Hematopoietic multipotent progenitor cell treated with erythropoietin and hydrocortisone succinate and interleukin-3 and kit ligand, for 4 days (in vitro differentiated cells): ENCODE measurements at regions not wholly inside any gene's neighbourhood (a gene's known extent, or its start where the extent isn't known, plus 50 kb on each side); places are given as distances from the start of the nearest gene placed in this dataset.
"Not testable (repeated sequence)": the region's sequence is repeated elsewhere in the genome, so short reads cannot be mapped to it uniquely, and the experiment has no call there.

Source experiments
- DNase-seq: peaks from one replicate; pipeline ENCODE4 v3.0.0-alpha.2; 2015

GRCh38 chr3:165624761-165625160 lies 212.5 kb downstream of the BCHE start:
- DNase-seq: peak; percentile 5

GRCh38 chr3:165622356-165622755 lies 214.9 kb downstream of the BCHE start:
- no peak for DNase-seq

DNA sequence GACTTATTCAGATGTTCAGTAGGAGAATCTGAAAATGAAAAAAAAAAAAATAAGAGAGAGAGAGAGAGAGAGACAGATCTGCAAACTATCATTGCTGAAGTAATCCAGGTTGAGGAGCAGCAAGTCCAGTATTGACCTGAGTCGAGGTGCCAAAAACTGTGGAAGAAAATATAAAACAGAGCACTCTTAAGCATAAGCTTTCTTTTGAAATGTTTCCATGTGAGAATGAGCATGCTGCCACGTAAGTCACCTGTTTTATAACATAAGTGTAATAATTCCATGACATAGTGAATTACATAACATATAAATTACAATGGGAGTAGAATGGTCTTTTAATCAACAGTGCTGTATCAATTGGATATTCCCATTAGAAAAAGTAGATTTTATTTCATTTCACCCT lies 218.2 kb downstream of the BCHE start:
- DNase-seq: no peak

GRCh38 chr3:165617134-165617533 lies 220.1 kb downstream of the BCHE start:
- no peak for DNase-seq

DNA sequence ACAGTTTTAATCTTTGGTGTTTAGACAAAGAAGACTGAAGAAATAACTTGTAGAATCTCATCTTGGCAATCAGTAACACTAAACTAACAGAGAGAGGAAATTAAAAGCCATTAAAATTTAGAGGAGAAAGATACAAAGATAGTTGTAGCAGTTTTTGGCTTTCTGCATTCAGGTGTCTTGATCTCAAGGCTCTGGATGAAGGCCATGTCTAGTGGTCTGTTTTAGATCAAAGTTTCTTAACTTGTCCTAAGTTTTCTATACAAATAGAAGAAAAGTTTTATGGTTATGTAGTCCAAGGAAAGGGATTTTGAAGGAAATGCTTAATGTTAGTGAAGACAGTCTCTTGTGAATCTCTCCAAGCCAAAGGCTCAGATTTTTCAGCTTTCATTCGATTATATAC lies 222.9 kb downstream of the BCHE start:
- DNase-seq: no peak

DNA sequence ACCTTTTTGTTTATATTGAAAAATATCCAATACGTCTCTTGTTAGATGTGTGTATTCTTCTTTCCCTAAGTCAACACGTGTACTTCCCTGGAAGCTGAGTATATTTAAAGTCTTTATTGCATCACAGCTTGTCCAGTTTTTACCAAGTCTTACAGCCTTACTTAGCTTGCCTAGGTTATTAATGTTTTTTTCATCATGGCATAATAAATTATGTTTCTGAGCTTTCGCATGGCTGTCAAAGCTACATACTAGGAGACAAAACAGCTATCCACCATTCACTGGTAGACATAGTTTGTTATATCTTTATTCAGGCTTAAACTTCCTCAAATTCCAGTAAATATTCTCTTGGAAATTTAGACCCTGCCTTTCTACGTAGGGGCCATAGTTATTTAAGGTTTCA lies 224.2 kb downstream of the BCHE start:
- DNase-seq: no peak

DNA sequence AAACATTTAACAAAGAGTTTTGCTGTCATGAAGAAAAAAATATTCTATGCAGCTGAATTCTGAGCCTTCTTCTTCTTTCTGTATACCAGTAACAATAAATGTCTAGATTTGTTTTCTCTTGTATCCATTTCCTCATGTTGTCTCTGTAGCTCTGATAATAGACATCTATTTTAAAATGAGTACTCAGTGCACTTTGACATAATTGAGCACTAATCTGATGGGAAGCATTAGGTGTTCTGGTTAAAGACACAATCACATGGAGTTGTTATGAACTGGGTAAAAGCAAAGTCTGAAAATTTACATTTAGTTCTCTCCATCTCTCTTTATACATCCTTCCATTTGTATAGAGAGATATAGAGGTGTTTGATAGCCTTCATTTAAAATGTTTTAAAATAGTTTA lies 230.0 kb downstream of the BCHE start:
- DNase-seq: no peak

DNA sequence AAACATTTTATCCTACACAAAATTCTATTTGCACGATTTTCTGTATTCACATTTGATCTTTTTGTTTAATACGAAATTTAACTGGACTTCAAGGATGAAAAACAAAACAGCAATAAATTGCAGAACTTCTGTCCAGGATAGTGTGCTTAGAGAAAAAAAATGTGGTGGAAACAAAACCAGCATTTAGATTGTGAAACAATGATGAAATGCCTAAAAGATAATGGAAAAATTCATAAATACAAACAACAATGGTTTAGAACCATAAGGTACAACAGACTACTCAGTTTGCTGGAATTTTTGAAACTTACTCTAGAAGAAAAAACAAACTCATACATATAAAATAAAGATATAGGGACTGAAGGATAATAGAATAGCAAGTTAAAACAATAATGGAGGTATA lies 234.0 kb downstream of the BCHE start:
- DNase-seq: no peak

DNA sequence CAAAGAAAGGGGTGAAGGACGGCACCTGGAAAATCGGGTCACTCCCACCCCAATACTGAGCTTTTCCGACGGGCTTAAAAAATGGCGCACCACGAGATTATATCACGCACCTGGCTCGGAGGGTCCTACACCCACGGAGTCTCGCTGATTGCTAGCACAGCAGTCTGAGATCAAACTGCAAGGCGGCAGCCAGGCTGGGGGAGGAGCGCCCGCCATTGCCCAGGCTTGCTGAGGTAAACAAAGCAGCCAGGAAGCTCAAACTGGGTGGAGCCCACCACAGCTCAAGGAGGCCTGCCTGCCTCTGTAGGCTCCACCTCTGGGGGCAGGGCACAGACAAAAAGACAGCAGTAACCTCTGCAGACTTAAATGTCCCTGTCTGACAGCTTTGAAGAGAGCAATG lies 264.7 kb downstream of the BCHE start:
- DNase-seq: not testable (repeated sequence)

DNA sequence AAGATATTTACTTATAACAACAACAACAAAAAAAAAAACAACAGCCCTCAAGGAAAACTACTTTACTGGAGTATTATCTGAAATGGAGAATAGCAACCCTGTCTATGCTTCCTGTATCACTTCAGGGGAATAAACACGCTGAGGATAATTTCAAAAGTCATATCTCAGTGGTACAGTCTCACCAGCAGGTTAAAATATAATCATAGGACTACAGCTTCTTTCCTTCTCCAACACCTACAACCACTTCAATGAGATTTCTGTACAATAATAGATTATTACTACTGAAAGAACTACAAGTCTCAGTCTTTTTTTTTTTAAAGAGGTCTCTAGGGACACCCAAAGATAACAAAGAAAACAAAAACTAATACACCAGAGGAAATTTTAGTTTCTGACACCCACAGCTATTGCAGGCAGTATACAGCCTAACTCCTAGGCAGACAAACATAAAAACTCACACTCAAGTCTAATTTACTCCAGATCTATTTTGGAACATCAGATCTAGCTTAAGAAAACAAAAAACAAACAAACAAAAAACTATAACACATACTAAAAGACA lies 268.2 kb downstream of the BCHE start:
- no peak for DNase-seq

- no peak for DNase-seq
Observed at GRCh38 chr3:165555785-165556184, 281.4 kb downstream of the BCHE start.

GRCh38 chr3:165553371-165553770 lies 283.9 kb downstream of the BCHE start:
- no peak for DNase-seq

DNA sequence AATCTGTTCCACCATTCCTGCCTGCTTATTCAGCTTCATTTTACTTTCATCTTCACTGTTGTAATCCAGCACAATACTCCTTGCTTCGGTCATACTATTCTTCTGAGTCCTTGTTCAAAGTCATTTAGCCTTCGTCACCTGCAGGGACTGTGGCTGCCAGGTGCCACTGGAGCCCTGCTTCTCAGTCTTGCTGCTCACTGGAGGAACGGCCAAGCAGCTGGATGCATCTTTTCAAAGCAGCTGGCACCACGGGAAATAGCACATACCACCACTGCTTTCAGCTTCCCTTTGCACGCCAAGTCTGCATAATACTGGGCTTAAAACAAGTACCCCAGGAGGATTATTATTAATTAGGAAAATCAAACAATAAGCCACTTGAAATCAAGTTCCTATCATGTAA lies 287.6 kb downstream of the BCHE start:
- no peak for DNase-seq

- DNase-seq: no peak
Observed at GRCh38 chr3:165549037-165549436, 288.2 kb downstream of the BCHE start.

DNA sequence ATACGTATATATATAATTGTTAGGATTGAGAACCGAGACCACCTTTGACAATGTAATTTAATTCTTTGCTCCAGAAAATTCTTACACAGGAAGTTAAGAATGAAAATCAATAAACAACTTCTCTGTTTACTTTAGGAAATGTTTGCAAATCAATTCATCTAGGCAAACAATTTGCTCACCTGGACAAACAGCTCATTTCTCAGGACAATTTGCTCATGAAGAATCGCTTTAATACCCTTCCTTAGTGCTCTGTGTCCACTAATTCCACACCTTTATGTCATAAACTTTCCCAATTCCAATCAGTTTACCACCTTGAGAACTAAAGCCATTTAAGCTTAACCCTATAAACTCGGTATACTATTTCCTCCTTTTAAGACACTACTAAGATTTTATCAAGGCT lies 292.2 kb downstream of the BCHE start:
- no peak for DNase-seq

DNA sequence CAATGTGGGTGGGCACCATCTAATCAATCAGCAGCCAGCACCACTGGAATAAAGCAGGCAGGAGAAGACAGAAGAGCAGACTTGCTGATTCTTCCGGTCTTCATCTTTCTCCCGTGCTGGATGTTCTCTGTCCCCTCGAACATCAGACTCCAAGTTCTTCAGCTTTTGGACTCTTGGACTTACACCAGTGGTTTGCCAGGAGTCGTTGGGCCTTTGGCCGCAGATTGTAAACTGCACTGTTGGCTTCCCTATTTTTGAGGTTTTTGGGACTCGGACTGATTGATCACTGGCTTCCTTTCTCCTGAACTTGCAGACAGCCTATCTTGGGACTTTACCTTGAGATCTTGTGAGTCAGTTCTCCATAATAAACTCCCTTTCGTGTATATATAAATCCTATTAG lies 292.8 kb downstream of the BCHE start:
- DNase-seq: no peak

- DNase-seq: no peak
Observed at GRCh38 chr3:165538166-165538565, 299.1 kb downstream of the BCHE start.

DNA sequence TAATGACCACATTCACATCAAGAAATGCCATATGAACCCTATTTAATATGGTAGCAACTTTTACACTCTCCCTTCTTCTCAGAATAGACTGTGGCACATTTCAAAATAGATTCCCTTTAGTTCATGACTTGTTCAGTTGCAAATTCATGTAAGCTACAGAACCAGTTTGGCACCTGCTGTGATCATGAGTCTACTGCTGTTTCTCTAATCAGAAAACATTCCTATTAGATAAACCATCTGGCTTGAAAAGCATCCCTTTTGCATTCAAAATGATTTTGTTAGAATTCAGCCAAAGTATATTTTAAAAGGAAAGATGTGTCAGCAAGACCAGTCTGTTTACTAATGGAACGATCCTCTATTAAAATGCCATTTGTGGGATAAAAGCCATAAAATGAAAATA lies 304.4 kb downstream of the BCHE start:
- no peak for DNase-seq

- DNase-seq: no peak
Observed at GRCh38 chr3:165529451-165529850, 307.8 kb downstream of the BCHE start.

DNA sequence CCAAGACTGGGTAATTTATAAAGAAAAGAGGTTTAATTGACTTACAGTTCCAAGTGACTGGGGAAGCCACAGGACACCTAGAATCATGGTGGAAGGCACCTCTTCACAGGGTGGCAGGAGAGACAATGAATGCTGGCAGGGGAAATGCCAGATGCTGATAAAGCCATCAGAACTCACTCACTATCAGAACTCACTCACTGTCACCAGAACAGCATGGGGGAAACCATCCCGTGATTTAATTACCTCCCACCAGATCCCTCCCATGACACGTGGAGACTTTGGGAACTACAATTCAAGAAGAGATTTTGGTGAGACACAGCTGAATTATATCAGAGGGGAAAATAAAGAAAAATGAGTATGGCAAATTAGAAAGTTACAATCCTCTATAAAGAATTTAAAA lies 310.9 kb downstream of the BCHE start:
- no peak for DNase-seq

DNA sequence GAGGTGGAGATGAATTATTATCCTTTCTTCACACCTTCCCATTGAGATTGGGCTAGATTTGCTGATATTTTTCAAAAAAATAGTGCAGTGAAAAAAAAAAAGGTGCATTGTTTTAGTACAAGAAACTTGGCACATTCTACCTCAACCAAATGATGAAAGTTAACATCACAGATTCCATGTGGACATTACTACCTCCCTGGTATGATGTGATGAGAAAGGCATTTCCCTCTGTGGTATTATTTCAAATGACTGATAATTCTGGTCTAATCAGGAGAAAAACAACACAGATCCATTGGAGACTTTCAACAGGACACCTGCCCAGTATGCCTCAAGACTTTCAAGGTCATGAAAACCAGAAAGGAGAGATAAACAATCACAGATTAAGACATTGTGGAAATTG lies 313.4 kb downstream of the BCHE start:
- DNase-seq: no peak

DNA sequence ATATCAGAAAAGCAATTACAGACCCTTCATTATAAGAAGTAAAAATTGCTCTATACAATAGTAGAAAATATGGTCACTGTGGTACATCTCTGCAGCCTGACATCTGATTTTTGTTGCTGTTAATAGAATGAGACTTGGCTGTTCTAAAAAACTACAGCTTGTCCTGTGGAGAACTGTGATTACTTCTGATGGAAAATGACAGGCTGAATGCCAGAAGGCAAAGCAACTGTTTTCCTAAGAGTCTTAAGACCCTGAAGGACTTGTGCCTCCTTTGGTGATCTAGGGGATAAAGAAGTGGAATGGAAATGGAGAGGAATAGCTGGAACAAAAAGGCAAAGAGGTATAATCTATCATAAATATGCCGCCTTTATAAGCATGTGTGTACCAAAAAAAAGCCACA lies 314.8 kb downstream of the BCHE start:
- DNase-seq: no peak

- peak; percentile 3 for DNase-seq
Observed at GRCh38 chr3:165521131-165521871, 315.9 kb downstream of the BCHE start.

DNA sequence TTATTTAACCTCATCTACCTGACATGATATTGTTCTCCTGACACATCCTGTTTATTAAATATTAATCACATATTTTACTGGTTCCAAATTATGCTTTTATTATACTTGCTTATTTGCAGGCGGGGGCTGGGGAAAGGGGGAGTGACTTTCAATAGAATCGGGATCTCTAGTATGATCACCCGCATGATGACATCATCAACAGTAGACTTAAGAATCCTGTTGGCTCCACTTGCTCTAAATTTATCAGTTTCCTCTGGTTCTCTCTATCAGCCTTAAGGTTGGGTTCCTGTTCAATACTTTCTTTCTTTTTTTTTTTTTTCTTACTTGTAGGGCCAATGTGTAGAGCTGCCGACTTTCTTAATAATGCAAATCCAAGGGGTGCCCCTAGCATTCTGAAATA lies 317.5 kb downstream of the BCHE start:
- DNase-seq: no peak

- DNase-seq: no peak
Observed at GRCh38 chr3:165518346-165518745, 318.9 kb downstream of the BCHE start.
